Endothelial cell of umbilical vein (primary cell): ENCODE measurements at regions not wholly inside any gene's neighbourhood (a gene's known extent, or its start where the extent isn't known, plus 50 kb on each side); places are given as distances from the start of the nearest gene placed in this dataset.

Experiments used
- BruUV-seq: library from RNA; stranded (reverse); fragments of 400-500 nt; replicated peaks from 2 replicates; lab custom pipeline; 2021; lab: Mats Ljungman, UMichigan
- CTCF ChIA-PET: fragments of 300-600, 350-600 bp; sonication (Branson Sonifier 250); formaldehyde crosslinking; loops from one replicate; lab custom pipeline; 2021; ENCODE audit warnings: antibody characterized with exemption, inconsistent platforms; lab: Charles Lee
- POLR2A ChIA-PET: fragments of 300-600, 350-600 bp; sonication (Branson Sonifier 250); formaldehyde crosslinking; loops from one replicate; lab custom pipeline; 2021; ENCODE audit warnings: antibody characterized with exemption, inconsistent platforms; lab: Charles Lee
- DNase-seq: peaks from one replicate; pipeline ENCODE4 v3.0.0-alpha.2; 2011; ENCODE audit warnings: low read depth, low spot score
- FAIRE-seq: peaks from 2 replicates; lab custom pipeline; 2011; peaks lifted over from hg19 to GRCh38; lab: Jason Lieb, UNC
- H2AFZ ChIP-seq: 2 replicates; pipeline ENCODE4 v1.6.0; 2012; ENCODE audit warnings: low read depth, low read length, control low read depth, inconsistent platforms
- H3K27ac ChIP-seq: 2 replicates; pipeline ENCODE4 v1.5.1; 2011; ENCODE audit warnings: low read depth, mild to moderate bottlenecking, control low read depth, low read length, moderate library complexity; ENCODE audit not compliant: insufficient read depth
- H3K27me3 ChIP-seq, 2 experiments: 2 replicates each; pipeline versions ENCODE4 v1.6.0 to v1.6.1; 2011; ENCODE audit warnings: low read length in 2 of 2, mixed read lengths in 1 of 2; ENCODE audit not compliant: control insufficient read depth in 2 of 2, insufficient read depth in 2 of 2
- H3K36me3 ChIP-seq, 2 experiments: 2 replicates in 1 of 2; 3 replicates in 1 of 2; pipeline ENCODE4 v1.5.1; 2011; ENCODE audit warnings: low read length in 2 of 2, mild to moderate bottlenecking in 1 of 2, moderate library complexity in 1 of 2; ENCODE audit not compliant: control insufficient read depth in 2 of 2, insufficient read depth in 2 of 2; ENCODE audit errors: extremely low read depth in 1 of 2
- H3K4me1 ChIP-seq: 3 replicates; pipeline ENCODE4 v1.5.1; 2011; ENCODE audit warnings: mild to moderate bottlenecking, low read length; ENCODE audit not compliant: control insufficient read depth, insufficient read depth; ENCODE audit errors: extremely low read depth
- H3K4me2 ChIP-seq: 2 replicates; pipeline ENCODE4 v1.6.1; 2011; ENCODE audit warnings: low read length, control low read depth, mixed read lengths; ENCODE audit not compliant: insufficient read depth
- H3K4me3 ChIP-seq, 3 experiments: fragments of 200-600 bp in 1 of 3; sonication (generic), shearing (Covaris generic) in 1 of 3; replicated peaks in 1 of 3; 2 replicates each; pipeline ENCODE4 v1.5.1; 2011 to 2016; ENCODE audit warnings: control low read depth in 3 of 3, low read length in 3 of 3, mild to moderate bottlenecking in 2 of 3, inconsistent platforms in 1 of 3, low read depth in 1 of 3, moderate library complexity in 1 of 3; ENCODE audit not compliant: insufficient read depth in 1 of 3
- H3K79me2 ChIP-seq: 2 replicates; pipeline ENCODE4 v1.6.0; 2012; ENCODE audit warnings: low read length, inconsistent platforms; ENCODE audit not compliant: control insufficient read depth, insufficient read depth
- H3K9ac ChIP-seq: replicated peaks from 2 replicates; pipeline ENCODE3; 2011; ENCODE audit warnings: low read length, control low read depth; ENCODE audit not compliant: insufficient read depth; ENCODE audit errors: extremely low read depth
- H3K9me1 ChIP-seq: replicated peaks from 3 replicates; pipeline ENCODE4 v1.6.0; 2011; ENCODE audit warnings: mild to moderate bottlenecking, low read length; ENCODE audit not compliant: control insufficient read depth, insufficient read depth; ENCODE audit errors: extremely low read depth
- H3K9me3 ChIP-seq: replicated peaks from 2 replicates; pipeline ENCODE4 v1.5.1; 2012; ENCODE audit warnings: low read length, inconsistent platforms; ENCODE audit not compliant: control insufficient read depth, insufficient read depth
- H4K20me1 ChIP-seq: replicated peaks from 2 replicates; pipeline ENCODE3; 2011; ENCODE audit warnings: mild to moderate bottlenecking, low read length; ENCODE audit not compliant: control insufficient read depth, insufficient read depth; ENCODE audit errors: extremely low read depth
- CTCF ChIP-seq, 2 donors: IDR thresholded peaks; 1 replicate in 1 of 2; 2 replicates in 1 of 2; pipeline ENCODE4 v1.5.1; 2011; ENCODE audit warnings: low read length in 2 of 2, mild to moderate bottlenecking in 2 of 2, moderate library complexity in 2 of 2, control low read depth in 1 of 2, inconsistent platforms in 1 of 2, low read depth in 1 of 2; ENCODE audit not compliant: insufficient read depth in 1 of 2; ENCODE audit errors: extremely low read depth in 1 of 2
- JUN ChIP-seq: IDR thresholded peaks from 2 replicates; pipeline ENCODE4 v1.6.1; 2011; ENCODE audit warnings: borderline replicate concordance, low read depth; ENCODE audit not compliant: insufficient read length, insufficient read depth
- dilution Hi-C: fragments of 300-500 bp; cut with MboI; formaldehyde crosslinking; loops from one replicate; pipeline ENCODE4 v1.15.0; 2019; ENCODE audit warnings: low sequenced_read_pairs; ENCODE audit not compliant: extremely low pct_ligation_motif_present
- intact Hi-C: fragments of 100-400 bp; cut with micrococcal nuclease; formaldehyde crosslinking; loops from one replicate; pipeline ENCODE4 v1.10.0; 2022

- H3K4me3 ChIP-seq, result no peak overlapping the region
- DNase-seq (no peak), FAIRE-seq (no peak)
- intact Hi-C loops (no loop called here), dilution Hi-C loops (no loop called here)
- no peak for TF ChIP-seq JUN
- H3K27ac ChIP-seq, result no peak overlapping the region
- no peak overlapping the region for H3K4me2 ChIP-seq
- ChIA-PET POLR2A (no interaction called here), CTCF (no interaction called here)
- H3K4me1 ChIP-seq, result no peaks in the 10 kb centered on the region
- BruUV-seq, result no TSS peak
- H3K9ac ChIP-seq, result no peak overlapping the region
- no peak overlapping the region for H2AFZ ChIP-seq
- no peaks in the 10 kb centered on the region for H3K9me1 ChIP-seq
- H3K36me3 ChIP-seq, result no peaks in the 10 kb centered on the region
- peaks cover 0 to 2% of the 10 kb centered on the region in 2 experiments for H3K27me3 ChIP-seq
- no peaks in the 10 kb centered on the region for H3K9me3 ChIP-seq
- no peaks in the 10 kb centered on the region for H4K20me1 ChIP-seq
- no peaks in the 10 kb centered on the region for H3K79me2 ChIP-seq
Observed at GRCh38 chr4:149931431-149931830, 115.8 kb upstream of the IQCM start.

- no peaks in the 10 kb centered on the region for H3K79me2 ChIP-seq
- DNase-seq (no peak), FAIRE-seq (no peak)
- dilution Hi-C loops (no loop called here), intact Hi-C loops (no loop called here)
- no peak overlapping the region for H3K27ac ChIP-seq
- POLR2A ChIA-PET, result no interaction called here
- no peak overlapping the region for H3K4me3 ChIP-seq
- no peak overlapping the region for H3K9ac ChIP-seq
- H3K4me2 ChIP-seq, result no peak overlapping the region
- H3K4me1 ChIP-seq, result no peaks in the 10 kb centered on the region
- no TSS peak for BruUV-seq
- no peak overlapping the region for H2AFZ ChIP-seq
- H3K9me1 ChIP-seq, result no peaks in the 10 kb centered on the region
- TF ChIP-seq CTCF (IDR thresholded peaks at IDR 0.05; ENCODE audit: extremely low read depth in 1 of 2, insufficient read depth in 1 of 2, low read depth in 1 of 2, low read length in 2 of 2), result no peak
- no peaks in the 10 kb centered on the region for H3K9me3 ChIP-seq
- H4K20me1 ChIP-seq, result no peaks in the 10 kb centered on the region
- CTCF ChIA-PET, result no interaction called here
- no peaks in the 10 kb centered on the region for H3K36me3 ChIP-seq
- peaks cover 0 to 2% of the 10 kb centered on the region in 2 experiments for H3K27me3 ChIP-seq
Observed at GRCh38 chr4:149932188-149932587, 116.5 kb upstream of the IQCM start.
